PFSK-1 (cell line): ENCODE measurements at regions not wholly inside any gene's neighbourhood (a gene's known extent, or its start where the extent isn't known, plus 50 kb on each side); places are given as distances from the start of the nearest gene placed in this dataset.

ENCODE experiments used
- POLR2AphosphoS5 ChIP-seq: IDR thresholded peaks from 2 replicates; pipeline ENCODE4 v1.6.1; 2012; ENCODE audit warnings: low read depth, mild to moderate bottlenecking, control low read depth, low read length, moderate library complexity
- REST ChIP-seq, 2 experiments: IDR thresholded peaks; 2 replicates each; pipeline versions ENCODE4 v1.6.1 to v1.8.0; 2011 to 2012; ENCODE audit warnings: low read depth in 2 of 2, low read length in 2 of 2, control low read depth in 1 of 2, inconsistent platforms in 1 of 2, mild to moderate bottlenecking in 1 of 2, moderate library complexity in 1 of 2; ENCODE audit not compliant: insufficient read depth in 1 of 2
- TAF1 ChIP-seq: IDR thresholded peaks from 2 replicates; pipeline ENCODE4 v1.6.1; 2012; ENCODE audit warnings: low read length, control low read depth, borderline replicate concordance; ENCODE audit not compliant: insufficient read depth

DNA sequence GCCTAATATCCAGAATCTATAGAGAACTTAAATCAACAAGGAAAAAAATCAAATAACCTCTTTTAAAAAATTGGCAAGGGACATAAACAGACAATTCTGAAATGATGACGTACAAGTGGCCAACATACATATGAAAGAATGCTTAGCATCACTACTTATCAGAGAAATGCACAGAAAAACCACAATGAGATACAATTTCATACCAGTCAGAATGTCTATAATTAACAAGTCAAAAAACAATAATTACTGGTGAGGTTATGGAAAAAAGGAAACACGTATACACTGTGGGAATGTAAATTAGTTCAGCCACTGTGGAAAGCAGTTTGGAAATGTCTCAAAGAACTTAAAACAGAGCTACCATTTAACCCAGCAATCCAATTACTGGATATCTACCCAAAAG lies 1192.0 kb downstream of the CDH12 start:
- TF ChIP-seq TAF1 (no peak), POLR2AphosphoS5 (no peak), REST (IDR thresholded peaks at IDR 0.05; ENCODE audit: insufficient read depth in 1 of 2, low read depth in 2 of 2, low read length in 2 of 2) (no peak)
